HG02884 (cell line): ENCODE measurements at regions not wholly inside any gene's neighbourhood (a gene's known extent, or its start where the extent isn't known, plus 50 kb on each side); places are given as distances from the start of the nearest gene placed in this dataset.

Experiments
- ATAC-seq: cut with Tn5 transposase; IDR thresholded peaks from one replicate; pipeline ENCODE4 v1.9.1; 2021; ENCODE audit warnings: mild to moderate bottlenecking, moderate library complexity; ENCODE audit not compliant: unreplicated experiment

DNA sequence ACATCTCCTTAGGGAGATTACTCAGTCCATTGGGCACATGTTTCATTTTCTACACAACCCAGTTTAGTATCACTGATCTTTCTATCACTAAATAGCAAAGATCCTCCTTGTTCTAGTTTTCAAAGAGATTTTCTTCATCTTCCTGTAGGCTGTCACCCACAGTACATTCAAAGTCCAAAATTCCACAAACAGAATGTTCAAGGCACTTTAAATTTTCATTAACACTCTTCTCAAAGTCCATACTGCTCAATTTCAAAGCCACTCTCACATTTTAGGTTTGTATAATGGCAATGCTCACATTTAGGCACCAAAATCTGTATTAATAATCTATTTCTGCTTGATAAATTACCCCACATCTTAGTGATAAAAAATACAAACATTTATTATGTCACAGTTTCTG lies 152.8 kb downstream of the FSIP2 start:
- ATAC-seq, result no peak

DNA sequence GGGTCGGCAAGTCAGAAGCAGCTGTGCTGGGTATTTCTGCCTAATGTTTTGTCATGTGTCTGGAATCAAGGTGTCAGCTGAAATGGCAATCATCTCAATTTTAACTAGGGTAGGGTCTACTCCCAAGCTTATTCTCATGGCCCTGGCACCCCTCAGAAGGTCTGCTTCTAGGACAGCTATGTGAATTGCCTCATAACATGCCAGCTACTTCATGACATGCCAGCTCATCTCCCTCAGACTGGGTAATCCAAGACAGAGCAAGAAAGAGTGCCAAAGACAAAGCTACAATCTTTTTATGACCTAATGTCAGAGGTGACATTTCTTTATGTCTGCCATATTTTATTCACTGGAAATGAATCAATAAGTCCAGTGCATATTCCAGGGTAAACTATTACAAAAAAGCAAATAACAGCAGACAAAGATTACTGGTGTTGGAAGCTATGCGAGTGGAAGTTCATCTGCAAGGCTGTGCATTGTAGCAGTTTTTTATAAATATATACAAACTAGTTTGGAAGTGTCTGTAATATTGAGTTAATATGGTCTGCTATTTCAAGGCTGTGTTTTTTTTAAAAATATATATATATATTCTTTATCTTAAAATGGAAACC lies 153.3 kb downstream of the FSIP2 start:
- no peak for ATAC-seq

DNA sequence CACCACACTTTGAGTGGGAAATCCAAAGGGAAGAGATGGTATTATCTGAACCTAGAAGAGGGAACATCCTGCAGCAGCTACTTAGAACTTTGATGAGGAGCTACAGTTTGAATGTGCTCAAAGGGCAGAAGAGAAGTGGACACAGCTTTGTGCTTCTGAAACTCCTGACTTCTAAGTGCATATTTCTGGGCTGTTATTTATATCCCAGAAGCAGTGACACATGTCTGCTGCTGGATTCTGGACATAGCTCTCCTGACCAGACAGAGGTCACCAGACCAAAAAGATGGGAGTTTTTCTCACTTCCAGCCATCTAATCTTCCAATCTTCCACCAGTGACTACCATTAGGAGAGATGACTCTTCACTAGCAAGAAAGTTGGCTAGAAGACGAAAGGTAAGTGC lies 153.9 kb downstream of the FSIP2 start:
- ATAC-seq, result no peak

DNA sequence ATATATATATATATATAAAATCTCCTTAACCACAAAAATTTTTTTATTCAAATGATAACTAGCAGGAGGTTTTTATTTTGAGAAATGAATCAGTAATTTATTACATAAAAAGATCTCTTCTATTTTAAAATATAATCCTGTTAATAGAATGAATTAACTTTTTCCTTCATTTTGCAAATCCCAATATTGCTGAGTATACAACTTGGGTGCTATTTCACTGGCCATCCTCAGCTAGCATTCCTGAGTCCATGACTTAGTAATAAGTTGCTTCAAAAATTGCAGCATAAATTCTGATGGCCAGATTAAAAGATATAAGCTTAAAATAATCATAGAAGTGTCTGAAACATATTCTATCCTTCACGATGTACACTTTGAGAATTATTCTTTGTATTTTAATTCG lies 155.6 kb downstream of the FSIP2 start:
- no peak for ATAC-seq

DNA sequence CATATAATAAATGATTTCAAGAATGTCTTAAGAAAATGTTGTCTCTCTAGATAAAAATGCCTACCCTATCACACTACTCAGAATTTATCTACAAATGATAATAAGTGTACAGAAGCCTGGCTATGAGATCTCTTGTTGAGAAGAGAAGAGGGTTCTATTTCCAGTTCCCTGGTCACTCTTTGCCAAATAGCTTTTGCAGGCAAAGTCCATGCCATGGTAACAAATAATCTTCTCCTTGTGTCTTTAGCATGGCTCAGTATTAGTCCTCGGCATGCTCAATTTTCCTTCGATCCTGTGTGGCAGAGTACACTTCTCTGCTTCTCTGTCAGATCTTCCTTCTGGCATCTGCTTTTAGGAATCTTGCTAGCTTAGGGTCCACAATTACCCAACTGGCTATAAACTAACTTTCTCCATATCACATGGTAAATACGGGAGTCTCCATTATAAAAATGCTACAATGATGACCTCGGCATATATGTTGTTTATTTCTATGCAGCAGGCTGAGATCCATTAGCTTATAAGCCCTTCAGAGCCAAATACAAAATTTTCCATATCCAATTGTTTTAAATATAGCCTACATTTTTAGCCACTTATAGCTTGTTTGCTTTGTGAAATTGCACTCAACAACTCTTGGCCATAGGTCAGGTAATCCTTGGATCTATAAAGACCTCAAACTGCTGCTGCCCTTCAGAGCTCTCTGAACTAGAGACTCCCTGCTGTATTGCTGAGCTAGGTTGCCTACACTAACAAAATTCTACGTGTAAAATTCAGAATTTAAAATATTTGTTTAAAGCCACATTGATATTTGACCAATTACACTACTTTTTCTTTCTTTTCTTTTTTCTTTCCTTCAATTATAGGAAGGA lies 157.5 kb downstream of the FSIP2 start:
- ATAC-seq, result no peak

DNA sequence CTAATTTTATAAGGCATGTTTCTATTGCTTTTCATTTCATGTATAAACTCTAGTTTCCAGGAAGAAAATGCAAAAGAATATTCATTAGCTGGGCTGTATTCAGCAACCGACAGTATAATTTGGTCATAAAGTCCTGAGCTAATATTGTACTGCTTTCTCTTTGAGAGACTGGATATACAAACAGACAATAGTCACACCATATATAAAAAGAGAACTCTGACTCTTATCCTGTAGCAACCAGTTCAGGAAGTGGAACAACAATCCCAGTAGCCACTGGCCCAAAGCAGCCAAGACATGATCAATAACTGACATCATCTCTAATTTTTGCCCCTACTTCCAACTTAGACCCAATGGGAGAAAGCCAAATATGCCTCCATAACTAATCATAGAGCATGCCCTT lies 160.8 kb downstream of the FSIP2 start:
- no peak for ATAC-seq

DNA sequence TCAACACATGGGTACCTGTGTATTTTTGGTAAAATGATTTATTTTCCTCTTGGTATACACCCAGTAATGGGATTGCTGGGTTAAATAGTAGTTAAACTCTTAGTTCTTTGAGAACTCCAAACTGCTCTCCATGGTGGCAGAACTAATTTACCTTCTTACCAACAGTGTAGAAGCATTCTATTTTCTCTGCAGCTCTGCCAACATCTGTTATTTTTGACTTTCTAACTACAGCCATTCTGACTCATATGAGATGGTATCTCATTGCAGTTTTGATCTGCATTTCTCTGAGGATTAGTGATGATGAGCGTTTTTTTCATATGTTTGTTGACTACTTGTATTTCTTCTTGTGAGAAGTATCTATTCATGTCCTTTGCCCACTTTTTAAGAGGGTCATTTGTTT lies 180.6 kb downstream of the FSIP2 start:
- ATAC-seq, result no peak

DNA sequence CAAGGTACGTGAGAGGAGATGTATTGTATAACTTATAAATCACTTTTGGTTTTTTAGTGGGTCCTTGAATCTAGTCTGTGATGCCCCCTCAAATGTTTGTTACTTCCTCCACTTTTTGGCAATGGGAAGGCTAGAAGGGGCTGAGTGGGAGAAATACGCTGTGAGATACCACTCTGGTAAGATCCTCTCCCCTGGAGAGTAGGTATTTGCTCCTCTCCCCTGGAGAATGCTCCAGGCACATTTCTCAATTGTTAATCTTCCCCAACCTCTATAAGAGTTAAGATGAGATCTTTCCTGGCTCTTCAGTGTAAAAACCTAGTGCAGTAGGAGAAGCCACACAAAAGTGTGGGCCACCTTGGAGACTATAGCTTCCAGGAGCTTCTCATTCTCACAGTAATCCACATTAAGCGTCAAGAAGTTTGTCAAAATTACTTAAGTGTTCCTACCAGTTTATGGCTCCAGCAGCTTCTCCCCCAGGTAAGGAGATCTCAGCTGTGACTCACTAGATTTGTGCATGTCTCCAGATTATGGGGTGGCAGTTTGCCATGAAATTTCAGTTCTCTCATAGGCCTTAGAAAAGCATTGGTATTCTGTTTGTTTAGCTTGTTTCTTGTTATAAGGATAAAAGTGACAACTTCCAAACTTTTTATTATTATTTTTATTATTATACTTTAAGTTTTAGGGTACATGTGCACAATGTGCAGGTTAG lies 182.6 kb downstream of the FSIP2 start:
- ATAC-seq, result no peak

DNA sequence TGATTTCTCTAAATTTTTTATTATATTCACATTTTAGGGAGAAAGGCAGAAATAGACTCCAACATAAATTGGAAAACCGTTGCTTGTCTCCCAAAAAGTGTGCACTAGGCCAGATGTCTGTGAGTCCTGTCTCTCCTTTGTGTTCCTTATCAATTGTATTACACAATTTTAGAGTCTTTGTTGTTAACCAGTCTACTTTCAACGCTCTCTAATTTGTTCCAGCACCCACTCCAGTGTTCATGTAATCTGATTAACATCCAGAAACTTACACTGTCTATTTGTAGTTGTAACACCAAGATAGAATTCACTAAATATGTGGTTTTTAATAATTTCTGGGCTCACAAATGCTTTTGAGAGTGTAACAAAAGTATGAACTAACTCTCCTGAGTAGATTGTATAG lies 195.6 kb downstream of the FSIP2 start:
- ATAC-seq, result no peak

DNA sequence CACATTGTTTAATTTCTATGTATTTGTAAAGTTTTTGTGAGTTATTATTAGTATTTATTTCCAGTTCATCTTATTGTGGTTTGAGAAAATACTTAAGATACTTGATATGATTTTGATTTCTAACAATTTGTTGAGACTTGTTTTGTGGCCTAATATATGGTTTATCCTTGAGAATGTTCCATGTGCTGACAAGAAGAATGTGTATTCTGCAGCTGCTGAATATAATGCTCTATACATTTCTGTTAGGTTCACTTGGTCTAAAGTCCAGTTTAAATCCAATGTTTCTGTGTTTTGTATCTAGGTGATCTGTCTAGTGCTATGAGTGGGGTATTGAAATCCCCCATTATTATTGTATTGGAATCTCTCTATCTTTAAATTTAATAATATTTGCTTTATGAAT lies 201.3 kb downstream of the FSIP2 start:
- no peak for ATAC-seq

DNA sequence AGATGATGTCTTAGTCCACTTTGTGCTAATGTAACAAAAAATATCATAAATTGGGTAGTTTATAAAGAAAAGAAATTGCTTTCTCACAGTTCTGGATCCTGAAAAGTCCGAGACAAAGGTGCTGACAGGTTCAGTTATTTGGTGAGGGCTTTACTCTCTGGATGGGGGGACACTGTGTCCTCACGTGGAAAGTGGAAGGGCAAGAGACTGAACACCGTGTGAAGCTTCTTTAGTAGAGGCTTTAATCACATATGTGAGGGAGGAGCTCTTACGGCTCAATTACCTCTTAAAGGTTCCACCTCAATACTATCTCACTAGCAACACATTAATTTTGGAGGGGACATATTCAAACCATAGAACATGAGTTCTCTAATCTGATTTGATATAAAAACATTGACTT lies 204.3 kb downstream of the FSIP2 start:
- ATAC-seq, result no peak

DNA sequence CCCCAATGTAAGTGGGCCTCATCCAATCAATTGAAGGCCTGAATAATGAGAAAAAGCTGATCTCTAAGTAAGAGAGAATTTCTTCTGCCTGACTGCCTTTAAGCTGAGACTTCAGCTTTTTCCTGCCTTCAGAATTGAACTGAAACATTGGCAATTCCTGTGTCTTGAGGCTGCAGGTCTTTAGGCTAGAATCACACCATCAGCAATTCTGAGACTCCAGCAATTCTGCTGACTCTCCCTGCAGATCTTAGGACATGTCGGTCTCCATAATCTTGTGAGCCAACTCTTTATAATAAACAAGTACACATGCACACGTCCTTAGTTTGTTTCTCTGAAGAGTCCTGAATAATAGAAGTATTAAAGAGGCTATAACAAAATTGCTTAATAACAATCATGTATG lies 209.1 kb downstream of the FSIP2 start:
- no peak for ATAC-seq

DNA sequence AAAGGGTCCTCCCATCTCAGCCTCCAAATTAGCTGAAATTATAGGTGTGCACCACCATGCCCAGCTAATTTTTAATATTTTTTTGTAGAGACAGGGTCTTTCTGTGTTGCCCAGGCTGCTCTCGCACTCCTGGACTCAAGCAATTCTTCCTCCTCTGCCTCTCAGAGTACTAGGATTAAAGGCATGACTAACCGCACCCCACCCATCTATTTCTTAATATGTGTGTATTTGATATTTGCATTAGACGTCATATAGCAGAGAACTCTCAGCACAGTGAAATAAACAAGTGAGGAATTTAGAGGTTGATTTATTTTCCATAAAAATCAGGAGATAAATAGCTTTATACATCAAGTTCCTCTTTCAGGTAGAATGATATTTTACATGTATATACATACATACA lies 213.5 kb downstream of the FSIP2 start:
- ATAC-seq, result no peak

DNA sequence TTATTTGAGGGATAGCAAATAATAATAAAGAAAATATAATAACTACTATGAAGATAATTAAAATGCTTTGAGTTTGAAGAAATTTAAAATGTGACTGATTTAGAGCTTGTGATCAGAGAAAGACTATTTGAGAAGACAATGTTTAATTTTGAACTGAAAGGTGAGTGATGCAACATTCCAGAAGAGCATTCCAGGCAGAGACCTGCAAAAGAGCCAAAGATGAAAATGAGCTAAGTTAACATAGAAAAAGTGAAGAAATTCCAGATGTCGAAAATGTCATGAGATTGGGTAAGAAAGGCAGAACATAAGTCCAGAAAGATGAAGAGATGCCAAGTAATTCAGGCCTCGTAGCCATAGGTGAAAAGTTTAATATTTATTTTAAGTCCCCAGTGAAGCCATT lies 215.8 kb downstream of the FSIP2 start:
- no peak for ATAC-seq

DNA sequence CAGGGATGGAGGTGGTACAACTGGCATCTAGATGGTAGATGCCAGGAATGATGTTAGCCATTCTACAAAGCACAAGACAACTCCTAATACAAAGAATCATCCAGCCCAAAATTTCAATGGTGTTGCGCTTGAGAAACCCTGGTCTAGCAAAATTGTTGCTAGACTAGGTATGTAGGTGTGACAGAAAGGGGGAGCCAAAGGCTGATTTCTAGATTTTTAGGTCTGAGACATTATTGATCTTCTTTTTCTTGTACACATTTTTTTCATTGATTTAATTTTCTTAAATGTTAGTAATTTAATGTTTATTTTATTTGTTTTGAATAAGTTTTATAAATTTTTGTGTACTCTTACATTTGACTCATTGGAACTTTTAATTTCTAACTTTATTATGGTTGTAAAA lies 216.4 kb downstream of the FSIP2 start:
- ATAC-seq, result no peak

DNA sequence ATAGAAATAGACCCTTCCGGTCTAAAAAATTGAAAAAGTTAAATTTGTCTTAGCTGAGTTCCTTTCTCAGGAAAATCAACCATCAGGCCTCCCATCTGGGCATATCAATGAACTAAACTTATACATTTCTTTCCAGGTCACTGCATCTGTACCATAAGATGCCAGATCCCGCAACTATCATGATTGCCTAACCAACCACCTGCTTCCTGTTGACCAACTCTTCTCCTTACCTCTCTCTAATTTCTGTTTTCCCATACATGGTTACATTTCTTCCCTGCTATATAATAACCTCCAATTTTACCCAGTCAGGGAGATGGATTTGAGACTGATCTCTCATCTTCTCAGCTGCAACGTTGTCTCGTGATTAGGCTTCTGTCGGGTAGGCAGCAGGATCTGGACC lies 228.7 kb downstream of the FSIP2 start:
- no peak for ATAC-seq

DNA sequence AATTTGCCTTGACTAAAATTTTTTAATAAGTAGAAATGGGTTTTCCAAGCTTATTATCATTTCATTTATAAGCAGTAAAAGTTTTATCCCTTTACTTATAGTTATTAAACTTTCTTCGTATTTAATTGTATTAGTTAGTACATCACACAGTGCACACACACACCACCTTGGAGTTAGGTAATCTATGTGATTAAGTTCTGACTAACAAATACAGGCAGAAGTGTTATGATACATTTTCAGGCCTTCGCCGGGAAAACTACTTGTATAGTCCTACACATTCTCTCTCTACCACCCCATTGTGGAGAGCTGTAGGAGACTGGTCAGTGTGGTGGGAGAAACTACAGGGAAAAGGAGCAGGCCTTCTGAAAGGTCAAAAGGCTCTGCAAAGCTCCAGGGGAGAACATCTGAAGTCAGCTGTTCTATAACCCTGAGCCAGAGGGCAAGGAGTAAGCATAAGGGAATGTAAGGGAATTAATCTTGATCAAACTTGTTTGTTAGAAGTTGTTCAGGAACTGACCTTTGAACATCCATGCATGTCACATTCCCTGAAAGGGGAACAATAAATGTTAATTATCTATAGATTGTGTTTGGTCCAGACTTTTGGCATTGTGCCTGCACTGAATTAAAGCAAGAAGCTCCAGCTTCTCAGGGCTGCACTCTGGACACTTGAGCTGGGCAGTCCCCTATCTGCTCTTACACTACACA lies 231.7 kb downstream of the FSIP2 start:
- no peak for ATAC-seq

DNA sequence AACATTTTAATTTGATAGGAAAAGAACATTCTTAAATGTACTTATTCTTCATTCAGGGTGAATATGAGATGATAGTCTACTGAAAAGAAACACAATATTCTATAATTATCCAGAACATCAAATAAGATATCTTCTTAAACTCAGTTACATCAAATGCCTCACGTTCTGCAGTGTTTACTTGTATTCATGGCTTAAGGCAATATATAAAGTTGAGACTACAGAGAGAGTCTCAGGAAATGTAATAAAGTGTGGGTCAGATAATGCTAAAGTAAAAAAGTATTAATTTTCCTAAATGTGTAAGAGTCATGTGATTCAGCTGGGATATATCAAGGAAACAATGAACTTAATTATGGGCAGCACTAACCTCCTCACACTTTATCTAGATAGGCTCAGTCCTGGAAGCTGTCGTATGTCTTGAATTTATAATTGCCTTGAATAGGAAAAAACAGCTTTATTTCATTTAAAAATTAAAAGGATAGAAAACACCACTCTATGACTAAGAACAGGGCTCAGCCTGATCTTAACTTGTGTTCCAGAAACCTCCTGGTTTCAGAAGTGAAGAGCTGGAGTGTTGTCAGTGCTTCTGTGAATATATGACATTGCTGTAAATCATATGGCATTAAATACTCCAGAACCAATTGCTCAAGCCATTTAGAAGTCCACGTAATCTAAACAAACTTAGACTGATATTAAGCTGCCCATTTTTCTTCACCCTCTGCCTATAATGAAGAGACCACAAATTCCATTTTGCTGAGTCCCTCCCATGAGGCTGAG lies 240.2 kb downstream of the FSIP2 start:
- ATAC-seq, result no peak

DNA sequence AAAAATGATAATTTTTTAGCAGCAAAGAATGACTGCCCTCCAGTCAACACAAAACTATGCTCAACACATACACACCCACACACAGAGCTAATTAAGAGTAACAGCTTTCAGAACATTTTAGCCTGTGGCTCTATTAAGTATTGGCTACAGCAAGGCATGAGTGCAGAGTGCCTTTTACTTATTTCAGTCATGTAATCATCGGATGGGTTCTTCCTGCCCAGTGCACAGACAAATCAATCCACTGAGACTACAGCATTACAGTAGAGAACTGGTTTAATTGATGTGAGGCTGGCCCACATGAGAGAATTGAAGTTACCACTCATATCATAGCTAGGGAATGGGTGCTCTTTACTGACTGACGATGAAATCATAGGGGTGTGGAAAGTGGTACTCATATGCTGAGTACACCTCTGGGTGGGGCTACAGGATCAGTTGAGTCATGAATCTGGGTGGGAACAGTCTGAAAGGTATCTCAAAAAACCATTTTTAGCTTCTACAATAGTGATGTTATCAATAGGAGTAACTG lies 241.0 kb downstream of the FSIP2 start:
- peak; percentile 67 for ATAC-seq

DNA sequence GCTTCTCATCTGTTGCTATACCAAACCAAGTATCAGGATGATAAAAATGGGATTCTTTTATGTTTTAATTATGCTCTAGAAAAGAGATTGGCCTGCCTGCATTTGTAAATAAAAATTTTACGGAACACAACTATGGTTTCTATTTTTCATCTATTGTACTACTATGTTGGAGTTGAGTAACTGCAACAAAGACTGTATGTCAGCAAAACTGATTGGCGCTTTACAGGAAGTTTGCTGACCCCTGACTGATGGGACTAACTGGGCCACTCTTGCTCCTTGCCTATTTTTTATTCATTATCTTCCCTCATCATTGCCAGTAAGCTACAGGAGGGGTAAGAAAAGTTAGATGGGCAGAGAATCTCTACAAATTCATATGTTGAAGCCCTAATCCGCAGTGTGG lies 242.3 kb downstream of the FSIP2 start:
- no peak for ATAC-seq
